SK-N-MC (cell line): ENCODE measurements at regions not wholly inside any gene's neighbourhood (a gene's known extent, or its start where the extent isn't known, plus 50 kb on each side); places are given as distances from the start of the nearest gene placed in this dataset.

ENCODE experiments used
- EZH2 ChIP-seq: fragments of 200-600 bp; sonication (generic); IDR thresholded peaks from one replicate; pipeline ENCODE4 v1.6.1; 2017; ENCODE audit warnings: antibody characterized with exemption
- POLR2AphosphoS5 ChIP-seq: IDR thresholded peaks from 2 replicates; pipeline ENCODE4 v1.6.1; 2012; ENCODE audit warnings: mild to moderate bottlenecking, low read depth, low read length, borderline replicate concordance

GRCh38 chr17:52666264-52666663 lies 507.8 kb upstream of the CA10 start:
- TF ChIP-seq EZH2 (no peak), POLR2AphosphoS5 (no peak)
